Esophagus mucosa (tissue), 1 donor: ENCODE measurements at regions not wholly inside any gene's neighbourhood (a gene's known extent, or its start where the extent isn't known, plus 50 kb on each side); places are given as distances from the start of the nearest gene placed in this dataset.
"Not testable (repeated sequence)": the region's sequence is repeated elsewhere in the genome, so short reads cannot be mapped to it uniquely, and the experiment has no call there.

ENCODE experiments used
- ATAC-seq: fragments of 200-7000 bp; cut with Tn5 transposase; one replicate; pipeline ENCODE4 v1.9.1; 2020
- donor health status: DM: yes; HTN: yes; CAD: no.

- ATAC-seq, result no peak
These were observed 51.8 kb downstream of the ASCL4 start for GRCh38 chr12:107826276-107826675.

GRCh38 chr12:107829271-107829670 is 54.8 kb downstream of the ASCL4 start:
- no peak for ATAC-seq

GRCh38 chr12:107832441-107832840 is 57.9 kb downstream of the ASCL4 start:
- ATAC-seq, result no peak

- no peak for ATAC-seq
These were observed 65.7 kb downstream of the ASCL4 start for GRCh38 chr12:107840186-107840585.

DNA sequence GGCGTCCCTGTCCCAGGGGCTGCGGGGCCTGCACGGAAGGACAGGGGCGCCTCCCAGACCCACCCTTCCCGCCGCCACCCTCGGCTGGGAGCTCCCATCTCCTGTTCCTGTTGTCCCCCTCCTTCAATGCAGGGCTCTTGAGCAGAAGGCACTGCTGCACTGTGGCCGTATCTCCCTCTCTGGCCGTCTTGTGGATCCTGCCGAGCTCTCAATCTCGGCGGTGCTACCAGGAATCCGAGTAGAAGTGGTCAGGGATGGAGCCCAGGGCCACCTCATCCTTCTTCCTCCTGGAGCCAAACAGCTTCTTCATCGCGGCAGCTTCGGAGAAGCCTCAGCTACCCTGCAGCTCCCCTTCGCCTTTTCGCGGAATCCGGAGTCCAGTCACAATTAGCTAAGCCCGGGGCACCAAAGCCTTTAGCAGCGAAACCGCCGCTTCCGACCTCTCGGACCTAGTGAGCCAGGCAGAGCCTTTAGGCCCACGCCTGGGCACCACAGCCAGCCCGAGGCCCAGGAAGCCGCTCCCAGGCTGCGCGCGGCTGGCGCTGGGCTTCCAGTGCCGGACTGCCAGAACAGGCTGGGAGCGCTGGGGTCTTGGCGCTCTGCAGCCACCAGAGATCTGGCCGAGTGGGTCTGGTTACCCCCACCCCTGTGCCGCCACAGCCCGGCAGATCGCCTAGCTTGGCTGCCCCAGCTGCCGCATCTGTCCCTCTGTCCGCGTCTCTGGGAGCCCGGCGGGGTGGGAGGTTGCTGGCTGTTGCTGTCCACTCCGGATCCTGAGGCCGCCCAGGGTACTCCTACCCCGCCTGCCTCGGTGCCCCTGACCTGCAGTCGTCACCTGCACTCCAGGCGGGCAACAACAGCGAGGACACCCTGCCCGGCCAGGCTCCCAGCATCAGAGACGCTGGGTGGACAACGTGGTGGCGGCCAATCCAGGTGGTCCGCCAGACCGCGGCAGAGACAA is 69.1 kb downstream of the ASCL4 start:
- ATAC-seq, result no peak

DNA sequence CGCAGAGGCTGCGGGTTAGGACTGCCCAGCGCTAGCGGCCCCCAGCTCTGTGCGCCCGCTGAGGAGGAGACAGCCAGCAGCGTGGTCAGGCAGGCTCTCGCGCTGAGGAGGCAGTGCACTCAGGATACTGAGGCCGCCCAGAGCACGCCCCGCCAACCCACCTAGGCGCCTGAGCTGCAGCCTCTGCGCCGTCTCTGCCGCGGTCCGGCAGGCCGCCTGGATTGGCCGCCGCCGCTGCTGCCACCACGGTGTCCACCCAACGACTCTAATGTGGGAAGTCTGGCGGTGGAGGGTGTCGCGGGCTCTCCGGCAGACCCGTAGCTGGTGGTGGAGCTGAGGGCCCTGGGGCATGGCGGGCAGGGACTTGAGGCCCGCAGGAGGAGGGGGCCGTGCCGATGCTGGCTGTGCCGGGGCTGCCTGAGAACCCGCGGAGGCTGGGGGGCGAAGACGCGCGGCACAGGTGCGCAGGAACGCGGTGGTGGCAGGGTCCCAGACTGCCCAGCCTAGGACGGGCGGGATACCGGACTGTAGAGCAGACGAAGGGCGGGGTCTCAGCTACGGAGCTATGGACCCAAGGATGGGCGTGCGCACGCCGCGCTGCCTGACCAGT is 69.9 kb downstream of the ASCL4 start:
- peak; percentile 30 for ATAC-seq

DNA sequence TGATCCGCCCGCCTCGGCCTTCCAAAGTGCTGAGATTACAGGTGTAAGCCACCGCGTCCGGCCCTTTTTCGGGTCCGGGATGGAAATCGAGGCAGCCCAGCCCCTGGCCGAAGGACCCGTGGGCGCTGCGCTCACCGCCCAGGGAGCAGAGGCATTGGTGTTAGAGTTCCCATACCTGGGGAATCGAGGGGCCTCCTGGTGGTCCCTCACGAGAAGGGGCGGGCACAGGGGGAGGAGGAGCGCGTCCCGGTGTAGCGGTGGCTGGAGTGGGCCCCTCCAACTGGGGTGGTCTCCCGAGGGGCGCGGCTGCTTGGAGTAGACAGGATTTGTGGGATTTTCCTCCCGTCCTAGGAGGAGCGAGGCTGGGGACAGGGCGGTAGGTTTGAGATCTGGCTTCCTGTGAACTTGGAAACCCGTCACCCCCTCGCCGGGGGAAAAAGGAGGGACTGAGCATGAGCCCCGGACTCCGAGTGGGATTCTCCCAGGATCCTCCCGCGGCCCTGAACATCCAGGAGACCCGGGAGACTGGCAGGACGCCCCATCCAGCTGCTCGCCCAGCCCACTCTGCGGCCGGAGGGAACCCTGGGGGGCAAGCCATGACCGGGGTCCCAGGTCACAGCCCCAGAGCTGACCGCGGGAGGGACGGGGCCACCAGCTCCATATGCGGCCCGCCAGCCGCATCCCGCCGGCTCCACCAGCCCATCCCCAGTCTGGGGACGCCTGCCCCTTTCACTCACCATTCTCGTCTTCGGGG is 70.9 kb downstream of the ASCL4 start:
- no peak for ATAC-seq

GRCh38 chr12:107845980-107846659 is 71.6 kb downstream of the ASCL4 start:
- peak; percentile 95 for ATAC-seq

DNA sequence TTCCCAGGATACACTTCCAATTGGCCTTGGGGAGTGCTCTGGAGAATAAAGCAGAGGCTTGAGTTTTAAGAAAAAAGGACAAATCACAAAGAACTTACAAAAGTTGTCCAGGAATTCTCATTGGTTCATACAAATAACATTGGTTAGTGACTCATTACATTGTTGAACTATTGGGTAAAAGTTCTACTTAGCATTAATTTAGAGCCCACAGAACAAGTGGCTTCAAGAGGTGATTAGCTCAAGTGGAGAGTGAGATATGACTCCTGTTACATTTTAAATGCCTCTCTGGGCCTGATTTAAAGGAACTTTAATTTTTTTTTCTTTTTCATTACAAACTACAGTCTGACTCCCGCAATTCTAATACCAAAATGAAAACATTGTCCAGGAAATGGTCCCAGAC is 72.9 kb downstream of the ASCL4 start:
- ATAC-seq, result no peak

- no peak for ATAC-seq
These were observed 73.3 kb downstream of the ASCL4 start for GRCh38 chr12:107847830-107848229.

GRCh38 chr12:107853479-107853878 is 79.0 kb downstream of the ASCL4 start:
- no peak for ATAC-seq

GRCh38 chr12:107855471-107855870 is 81.0 kb downstream of the ASCL4 start:
- no peak for ATAC-seq

GRCh38 chr12:107856096-107856495 is 81.6 kb downstream of the ASCL4 start:
- no peak for ATAC-seq

- ATAC-seq, result no peak
These were observed 82.7 kb downstream of the ASCL4 start for GRCh38 chr12:107857191-107857590.

GRCh38 chr12:107859367-107859766 is 84.9 kb downstream of the ASCL4 start:
- no peak for ATAC-seq

GRCh38 chr12:107864235-107864634 is 89.7 kb downstream of the ASCL4 start:
- ATAC-seq, result peak; percentile 17

DNA sequence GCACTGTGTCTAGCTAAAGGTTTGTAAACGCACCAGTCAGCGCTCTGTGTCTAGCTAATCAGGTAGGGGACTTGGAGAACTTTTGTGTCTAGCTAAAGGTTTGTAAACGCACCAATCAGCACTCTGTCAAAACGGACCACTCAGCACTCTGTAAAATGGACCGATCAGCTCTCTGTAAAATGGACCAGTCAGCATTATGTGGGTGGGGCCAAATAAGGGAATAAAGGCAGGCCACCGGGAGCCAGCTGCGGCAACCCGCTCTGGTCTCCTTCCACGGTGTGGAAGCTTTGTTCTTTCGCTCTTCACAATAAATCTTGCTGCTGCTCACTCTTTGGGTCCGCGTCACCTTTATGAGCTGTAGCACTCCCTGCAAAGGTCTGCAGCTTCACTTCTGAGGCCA is 90.2 kb downstream of the ASCL4 start:
- ATAC-seq, result not testable (repeated sequence)

- no peak for ATAC-seq
These were observed 98.7 kb downstream of the ASCL4 start for GRCh38 chr12:107873223-107873622.

- ATAC-seq, result no peak
These were observed 101.3 kb downstream of the ASCL4 start for GRCh38 chr12:107875786-107876185.

GRCh38 chr12:107884769-107885694 is 110.5 kb downstream of the ASCL4 start:
- peak; percentile 66 for ATAC-seq

DNA sequence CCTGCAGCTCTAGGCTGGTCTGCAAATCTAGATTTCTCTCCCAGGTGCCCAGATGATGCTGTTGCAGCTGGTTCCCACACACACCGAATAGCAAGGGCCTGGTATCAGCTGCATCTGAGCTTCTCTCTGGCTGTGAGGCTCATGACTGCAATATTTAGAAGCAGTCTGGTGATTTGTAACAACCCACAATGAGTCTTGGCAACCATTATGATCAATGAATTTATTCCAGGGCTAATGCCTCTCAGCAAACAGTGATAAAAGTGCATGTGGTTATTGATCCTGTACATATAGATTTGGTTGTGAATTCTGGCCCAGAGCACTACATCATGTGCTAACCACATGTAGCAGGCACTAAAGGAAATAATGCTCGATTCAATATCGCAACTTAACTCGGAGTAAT is 114.3 kb downstream of the ASCL4 start:
- no peak for ATAC-seq

GRCh38 chr12:107891967-107892366 is 117.5 kb downstream of the ASCL4 start:
- ATAC-seq, result no peak
